Panc1 (cell line): ENCODE measurements at regions not wholly inside any gene's neighbourhood (a gene's known extent, or its start where the extent isn't known, plus 50 kb on each side); places are given as distances from the start of the nearest gene placed in this dataset.

Experiments
- ATAC-seq: fragments of 200-7000 bp; cut with Tn5 transposase; 2 replicates; pipeline ENCODE4 v1.9.1; 2020; ENCODE audit warnings: mild to moderate bottlenecking, moderate library complexity
- BruUV-seq: library from RNA; stranded (reverse); fragments of 400-500 nt; replicated peaks from 2 replicates; lab custom pipeline; 2021; lab: Mats Ljungman, UMichigan
- CTCF ChIA-PET: fragments of 300-600 bp; sonication (Branson Sonifier 250); formaldehyde crosslinking; loops from one replicate; lab custom pipeline; 2022; ENCODE audit warnings: antibody characterized with exemption; lab: Charles Lee
- POLR2A ChIA-PET: fragments of 300-600 bp; sonication (Branson Sonifier 250); formaldehyde crosslinking; loops from one replicate; lab custom pipeline; 2022; ENCODE audit warnings: antibody characterized with exemption; lab: Charles Lee
- DNase-seq: peaks from one replicate; pipeline ENCODE4 v3.0.0-alpha.2; 2010; ENCODE audit warnings: low read depth, low spot score
- H3K27ac ChIP-seq: 2 replicates; pipeline ENCODE4 v1.5.1; 2011; ENCODE audit warnings: mild to moderate bottlenecking, low read length, inconsistent platforms
- H3K27me3 ChIP-seq: fragments of 200-500 bp; sonication (Bioruptor generic); 2 replicates; pipeline ENCODE4 v1.6.0; 2014; ENCODE audit warnings: low read length, inconsistent platforms; ENCODE audit not compliant: control insufficient read depth, insufficient read depth
- H3K36me3 ChIP-seq: fragments of 200-500 bp; sonication (Bioruptor generic); 2 replicates; pipeline ENCODE4 v1.5.1; 2014; ENCODE audit warnings: inconsistent platforms, mild to moderate bottlenecking, low read length, moderate library complexity; ENCODE audit not compliant: control insufficient read depth, insufficient read depth
- H3K4me1 ChIP-seq: 2 replicates; pipeline ENCODE4 v1.5.1; 2011; ENCODE audit warnings: inconsistent platforms, mild to moderate bottlenecking, low read length, moderate library complexity; ENCODE audit not compliant: control insufficient read depth, insufficient read depth
- H3K4me3 ChIP-seq, 2 experiments: 2 replicates each; pipeline ENCODE4 v1.5.1; 2011 to 2012; ENCODE audit warnings: low read depth in 2 of 2, low read length in 2 of 2, mild to moderate bottlenecking in 2 of 2, inconsistent platforms in 1 of 2, moderate library complexity in 1 of 2
- H3K9me3 ChIP-seq: fragments of 200-500 bp; sonication (Bioruptor generic); 2 replicates; pipeline ENCODE4 v1.5.1; 2014; ENCODE audit warnings: low read depth, mild to moderate bottlenecking, inconsistent platforms, low read length, moderate library complexity; ENCODE audit not compliant: control insufficient read depth, insufficient read depth
- POLR2AphosphoS5 ChIP-seq: IDR thresholded peaks from 2 replicates; pipeline ENCODE4 v1.6.1; 2012; ENCODE audit warnings: mild to moderate bottlenecking, low read depth, low read length, moderate library complexity
- SIN3A ChIP-seq: IDR thresholded peaks from 2 replicates; pipeline ENCODE4 v1.6.1; 2012; ENCODE audit warnings: low read depth, mild to moderate bottlenecking, low read length, moderate library complexity, borderline replicate concordance; ENCODE audit not compliant: insufficient read depth
- TCF7L2 ChIP-seq: IDR thresholded peaks from 2 replicates; pipeline ENCODE4 v1.6.1; 2011; ENCODE audit warnings: mild to moderate bottlenecking, low read depth, low read length, inconsistent platforms
- in situ Hi-C: cut with HindIII; loops from 2 replicates; pipeline ENCODE4 v1.10.0; 2016; ENCODE audit warnings: low sequenced_read_pairs, low pct_unique_long_range_greater_than_20kb
- intact Hi-C: fragments of 100-400 bp; cut with micrococcal nuclease; formaldehyde crosslinking; loops from one replicate; pipeline ENCODE4 v1.10.0; 2022; ENCODE audit not compliant: unreplicated experiment
- TF ChIP-seq, protein P1 (sequence below), 2 experiments: IDR thresholded peaks; 2 replicates each; pipeline ENCODE4 v1.6.1; 2011 to 2012; ENCODE audit warnings: low read depth in 2 of 2, control low read depth in 1 of 2, low read length in 1 of 2, mild to moderate bottlenecking in 1 of 2, moderate library complexity in 1 of 2; ENCODE audit not compliant: insufficient read depth in 1 of 2
- TF ChIP-seq, protein P2 (sequence below): fragments of 450-650 bp; IDR thresholded peaks from 2 replicates; pipeline ENCODE4 v1.5.1; 2017; ENCODE audit warnings: mild to moderate bottlenecking

DNA sequence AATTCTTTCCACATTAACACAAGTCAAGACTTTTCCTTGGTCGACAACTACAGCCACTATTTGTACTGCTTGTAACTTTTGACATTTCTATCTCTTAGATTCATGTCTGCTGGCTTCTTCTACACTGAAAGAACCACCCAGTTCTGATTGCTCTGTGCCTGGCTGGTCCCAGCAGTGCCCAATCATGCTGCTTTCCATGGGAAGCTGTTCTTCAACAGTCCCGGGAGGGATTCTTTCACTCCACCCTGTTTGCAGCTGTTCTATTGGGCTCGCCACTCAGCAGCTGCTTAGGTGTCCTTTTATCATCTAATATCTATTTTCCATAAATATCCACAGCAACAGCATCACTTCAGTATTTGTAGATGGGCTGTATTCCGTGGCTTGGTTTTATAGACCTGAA is 471.1 kb upstream of the SMIM21 start:
- CTCF ChIA-PET = no interaction called here
- in situ Hi-C loops = no loop called here
- no peak for TF ChIP-seq POLR2AphosphoS5
- TF ChIP-seq TCF7L2 = no peak
- no peak for TF ChIP-seq SIN3A

DNA sequence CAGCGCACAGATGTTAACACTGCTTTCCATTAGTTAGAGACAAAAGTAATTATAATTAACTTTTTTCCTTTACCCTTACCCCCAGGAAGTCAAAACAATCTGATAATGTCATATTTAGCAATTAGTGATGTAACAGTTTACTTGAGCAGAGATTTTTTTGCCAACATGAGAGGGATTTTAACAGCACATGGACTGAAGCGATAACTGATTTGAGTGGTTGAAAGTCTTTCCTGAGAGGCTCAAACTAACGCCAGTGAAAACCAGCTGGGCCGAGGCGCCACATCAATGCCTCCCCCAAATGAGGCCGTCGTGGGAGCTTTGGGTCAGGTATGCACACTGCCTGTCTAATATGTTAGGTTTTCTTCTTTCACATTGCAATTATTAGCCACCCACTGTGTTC is 469.9 kb upstream of the SMIM21 start:
- BruUV-seq = no TSS peak
- Histone ChIP-seq H3K4me3 (no peak overlapping the region), H3K27ac (no peak overlapping the region), H3K27me3 (0 out of 2 replicates have a peak, but pooled peaks cover 2% of the 10 kb centered on the region), H3K9me3 (no peaks in the 10 kb centered on the region), H3K36me3 (no peaks in the 10 kb centered on the region), H3K4me1 (no peaks in the 10 kb centered on the region)
- DNase-seq (no peak), ATAC-seq (no peak)
- ChIA-PET CTCF (interaction anchor here (0.5 kb wide), 1 partner anchor 128 kb away, joined by 4 read pairs; no protein-coding TSS in a partner anchor), POLR2A (no interaction called here)
- in situ Hi-C loops = no loop called here
- TF ChIP-seq, protein P1, sequence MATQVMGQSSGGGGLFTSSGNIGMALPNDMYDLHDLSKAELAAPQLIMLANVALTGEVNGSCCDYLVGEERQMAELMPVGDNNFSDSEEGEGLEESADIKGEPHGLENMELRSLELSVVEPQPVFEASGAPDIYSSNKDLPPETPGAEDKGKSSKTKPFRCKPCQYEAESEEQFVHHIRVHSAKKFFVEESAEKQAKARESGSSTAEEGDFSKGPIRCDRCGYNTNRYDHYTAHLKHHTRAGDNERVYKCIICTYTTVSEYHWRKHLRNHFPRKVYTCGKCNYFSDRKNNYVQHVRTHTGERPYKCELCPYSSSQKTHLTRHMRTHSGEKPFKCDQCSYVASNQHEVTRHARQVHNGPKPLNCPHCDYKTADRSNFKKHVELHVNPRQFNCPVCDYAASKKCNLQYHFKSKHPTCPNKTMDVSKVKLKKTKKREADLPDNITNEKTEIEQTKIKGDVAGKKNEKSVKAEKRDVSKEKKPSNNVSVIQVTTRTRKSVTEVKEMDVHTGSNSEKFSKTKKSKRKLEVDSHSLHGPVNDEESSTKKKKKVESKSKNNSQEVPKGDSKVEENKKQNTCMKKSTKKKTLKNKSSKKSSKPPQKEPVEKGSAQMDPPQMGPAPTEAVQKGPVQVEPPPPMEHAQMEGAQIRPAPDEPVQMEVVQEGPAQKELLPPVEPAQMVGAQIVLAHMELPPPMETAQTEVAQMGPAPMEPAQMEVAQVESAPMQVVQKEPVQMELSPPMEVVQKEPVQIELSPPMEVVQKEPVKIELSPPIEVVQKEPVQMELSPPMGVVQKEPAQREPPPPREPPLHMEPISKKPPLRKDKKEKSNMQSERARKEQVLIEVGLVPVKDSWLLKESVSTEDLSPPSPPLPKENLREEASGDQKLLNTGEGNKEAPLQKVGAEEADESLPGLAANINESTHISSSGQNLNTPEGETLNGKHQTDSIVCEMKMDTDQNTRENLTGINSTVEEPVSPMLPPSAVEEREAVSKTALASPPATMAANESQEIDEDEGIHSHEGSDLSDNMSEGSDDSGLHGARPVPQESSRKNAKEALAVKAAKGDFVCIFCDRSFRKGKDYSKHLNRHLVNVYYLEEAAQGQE (IDR thresholded peaks at IDR 0.05; ENCODE audit: insufficient read depth in 1 of 2, low read depth in 2 of 2, low read length in 1 of 2) = no peak
- no peak for TF ChIP-seq TCF7L2
- no peak for TF ChIP-seq POLR2AphosphoS5
- TF ChIP-seq, protein P2, sequence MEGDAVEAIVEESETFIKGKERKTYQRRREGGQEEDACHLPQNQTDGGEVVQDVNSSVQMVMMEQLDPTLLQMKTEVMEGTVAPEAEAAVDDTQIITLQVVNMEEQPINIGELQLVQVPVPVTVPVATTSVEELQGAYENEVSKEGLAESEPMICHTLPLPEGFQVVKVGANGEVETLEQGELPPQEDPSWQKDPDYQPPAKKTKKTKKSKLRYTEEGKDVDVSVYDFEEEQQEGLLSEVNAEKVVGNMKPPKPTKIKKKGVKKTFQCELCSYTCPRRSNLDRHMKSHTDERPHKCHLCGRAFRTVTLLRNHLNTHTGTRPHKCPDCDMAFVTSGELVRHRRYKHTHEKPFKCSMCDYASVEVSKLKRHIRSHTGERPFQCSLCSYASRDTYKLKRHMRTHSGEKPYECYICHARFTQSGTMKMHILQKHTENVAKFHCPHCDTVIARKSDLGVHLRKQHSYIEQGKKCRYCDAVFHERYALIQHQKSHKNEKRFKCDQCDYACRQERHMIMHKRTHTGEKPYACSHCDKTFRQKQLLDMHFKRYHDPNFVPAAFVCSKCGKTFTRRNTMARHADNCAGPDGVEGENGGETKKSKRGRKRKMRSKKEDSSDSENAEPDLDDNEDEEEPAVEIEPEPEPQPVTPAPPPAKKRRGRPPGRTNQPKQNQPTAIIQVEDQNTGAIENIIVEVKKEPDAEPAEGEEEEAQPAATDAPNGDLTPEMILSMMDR = no peak
- TF ChIP-seq SIN3A = no peak
- intact Hi-C loops = no loop called here

More for the DNA sequence above, 471.1 kb upstream of the SMIM21 start:
- H3K36me3 ChIP-seq = no peaks in the 10 kb centered on the region
- DNase-seq (no peak), ATAC-seq (no peak)
- BruUV-seq = no TSS peak
- no peak overlapping the region for H3K27ac ChIP-seq
- H3K27me3 ChIP-seq = no peaks in the 10 kb centered on the region
- H3K4me3 ChIP-seq = no peak overlapping the region
- intact Hi-C loops = no loop called here
- H3K4me1 ChIP-seq = no peaks in the 10 kb centered on the region
- H3K9me3 ChIP-seq = no peaks in the 10 kb centered on the region
- POLR2A ChIA-PET = no interaction called here

DNA sequence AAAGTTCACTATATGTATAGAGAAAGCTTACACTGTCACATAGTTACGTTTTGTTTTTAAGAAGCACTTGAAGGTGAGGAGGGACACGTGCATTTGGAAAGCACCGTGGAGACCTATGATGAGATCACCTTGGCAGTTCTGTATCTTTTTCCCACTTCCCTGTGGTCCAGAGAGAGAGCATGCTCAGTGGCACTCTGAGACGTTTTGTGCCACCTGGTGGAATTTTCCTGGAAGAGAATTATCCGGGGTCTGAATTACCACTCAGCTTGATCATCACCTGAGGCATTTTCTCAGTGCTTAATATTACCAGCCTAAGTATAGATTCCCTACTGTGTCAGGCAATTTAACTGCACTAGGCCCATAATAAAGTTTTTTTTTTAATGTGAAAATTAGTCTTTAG is 469.4 kb upstream of the SMIM21 start:
- ATAC-seq = peak; percentile 78
- Histone ChIP-seq H3K27me3 (0 out of 2 replicates have a peak, but pooled peaks cover 2% of the 10 kb centered on the region), H3K27ac (no peak overlapping the region), H3K4me3 (no peak overlapping the region), H3K9me3 (no peaks in the 10 kb centered on the region), H3K4me1 (no peaks in the 10 kb centered on the region), H3K36me3 (no peaks in the 10 kb centered on the region)
- ChIA-PET POLR2A (no interaction called here), CTCF (interaction anchor here (0.5 kb wide), 1 partner anchor 127 kb away, joined by 4 read pairs; no protein-coding TSS in a partner anchor)
- no TSS peak for BruUV-seq
- TF ChIP-seq TCF7L2 (no peak), SIN3A (no peak), POLR2AphosphoS5 (no peak)
- TF ChIP-seq, protein P2 = peak; percentile 50
- TF ChIP-seq, protein P1 (IDR thresholded peaks at IDR 0.05; ENCODE audit: insufficient read depth in 1 of 2, low read depth in 2 of 2, low read length in 1 of 2) = no peak
- intact Hi-C loops = no loop called here
- in situ Hi-C loops = no loop called here
- no peak for DNase-seq
